GM23338 (cell line): ENCODE measurements at regions not wholly inside any gene's neighbourhood (a gene's known extent, or its start where the extent isn't known, plus 50 kb on each side); places are given as distances from the start of the nearest gene placed in this dataset.

Experiments used
- CREB1 ChIP-seq: fragments of 250-450 bp; sonication (Bioruptor Pico); IDR thresholded peaks from 2 replicates; pipeline ENCODE4 v1.5.0; 2020; ENCODE audit warnings: low read depth, mild to moderate bottlenecking, moderate library complexity
- EZH2 ChIP-seq: fragments of 200-600 bp; sonication (generic); IDR thresholded peaks from one replicate; pipeline ENCODE4 v1.8.0; 2017; ENCODE audit warnings: antibody characterized with exemption, mild to moderate bottlenecking, low read depth; ENCODE audit not compliant: unreplicated experiment
- EZH2phosphoT487 ChIP-seq: fragments of 200-600 bp; sonication (generic); IDR thresholded peaks from one replicate; pipeline ENCODE4 v1.8.1; 2018; ENCODE audit warnings: antibody characterized with exemption; ENCODE audit not compliant: unreplicated experiment
- JUNB ChIP-seq: IDR thresholded peaks from one replicate; pipeline ENCODE4 v1.6.1; 2016; ENCODE audit warnings: antibody characterized with exemption; ENCODE audit not compliant: unreplicated experiment
- NANOG ChIP-seq: IDR thresholded peaks from 2 replicates; pipeline ENCODE4 v1.6.1; 2016; ENCODE audit warnings: antibody characterized with exemption, borderline replicate concordance
- POLR2AphosphoS5 ChIP-seq: IDR thresholded peaks from 2 replicates; pipeline ENCODE4 v1.6.1; 2016; ENCODE audit warnings: antibody characterized with exemption, low read depth
- STAT1 ChIP-seq: IDR thresholded peaks from one replicate; pipeline ENCODE4 v1.6.1; 2016; ENCODE audit warnings: antibody characterized with exemption; ENCODE audit not compliant: unreplicated experiment
- ZNF114 ChIP-seq: fragments of 250-450 bp; sonication (Bioruptor Pico); IDR thresholded peaks from 2 replicates; pipeline ENCODE4 v1.5.0; 2020; ENCODE audit warnings: mild to moderate bottlenecking, moderate library complexity
- ZNF331 ChIP-seq: fragments of 250-450 bp; sonication (Bioruptor Pico); IDR thresholded peaks from 2 replicates; pipeline ENCODE4 v1.5.0; 2020; ENCODE audit warnings: low read depth, mild to moderate bottlenecking, moderate library complexity
- TF ChIP-seq, protein P1 (sequence below), 2 experiments: fragments of 200-600 bp in 1 of 2; sonication (generic) in 1 of 2; conservative IDR thresholded peaks; 2 replicates each; pipeline versions ENCODE4 v1.5.1 to v1.6.1; 2016 to 2017; ENCODE audit warnings: antibody characterized with exemption in 2 of 2, low read depth in 2 of 2, mild to moderate bottlenecking in 2 of 2, moderate library complexity in 1 of 2
- TF ChIP-seq, protein P2 (sequence below): IDR thresholded peaks from 2 replicates; pipeline ENCODE4 v1.6.1; 2016; ENCODE audit warnings: antibody characterized with exemption
- TF ChIP-seq, protein P3 (sequence below): IDR thresholded peaks from one replicate; pipeline ENCODE4 v1.6.1; 2018; ENCODE audit warnings: antibody characterized with exemption; ENCODE audit not compliant: unreplicated experiment
- TF ChIP-seq, protein P4 (sequence below): fragments of 250-450 bp; sonication (Bioruptor Pico); IDR thresholded peaks from 2 replicates; pipeline ENCODE4 v1.5.0; 2020; ENCODE audit warnings: mild to moderate bottlenecking, moderate library complexity

DNA sequence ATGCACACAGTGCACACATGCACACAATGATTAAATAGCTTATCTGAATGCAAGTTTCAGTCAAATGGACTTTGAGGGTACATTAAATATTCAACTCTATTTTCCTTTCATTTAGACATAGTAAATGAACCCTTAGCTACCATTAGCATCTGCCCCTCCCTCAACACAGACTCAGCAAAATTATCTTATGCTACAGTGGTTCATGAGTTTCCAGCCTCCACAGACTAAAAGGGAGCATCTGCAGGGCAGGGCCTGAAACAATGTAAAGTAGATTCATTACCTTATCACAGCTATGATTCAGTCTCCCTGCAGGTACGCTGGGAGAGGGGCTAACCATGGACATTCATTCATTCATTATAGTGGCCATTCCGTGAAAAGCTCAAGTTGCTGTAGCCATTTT lies 329.1 kb downstream of the VGLL3 start:
- TF ChIP-seq, protein P1, sequence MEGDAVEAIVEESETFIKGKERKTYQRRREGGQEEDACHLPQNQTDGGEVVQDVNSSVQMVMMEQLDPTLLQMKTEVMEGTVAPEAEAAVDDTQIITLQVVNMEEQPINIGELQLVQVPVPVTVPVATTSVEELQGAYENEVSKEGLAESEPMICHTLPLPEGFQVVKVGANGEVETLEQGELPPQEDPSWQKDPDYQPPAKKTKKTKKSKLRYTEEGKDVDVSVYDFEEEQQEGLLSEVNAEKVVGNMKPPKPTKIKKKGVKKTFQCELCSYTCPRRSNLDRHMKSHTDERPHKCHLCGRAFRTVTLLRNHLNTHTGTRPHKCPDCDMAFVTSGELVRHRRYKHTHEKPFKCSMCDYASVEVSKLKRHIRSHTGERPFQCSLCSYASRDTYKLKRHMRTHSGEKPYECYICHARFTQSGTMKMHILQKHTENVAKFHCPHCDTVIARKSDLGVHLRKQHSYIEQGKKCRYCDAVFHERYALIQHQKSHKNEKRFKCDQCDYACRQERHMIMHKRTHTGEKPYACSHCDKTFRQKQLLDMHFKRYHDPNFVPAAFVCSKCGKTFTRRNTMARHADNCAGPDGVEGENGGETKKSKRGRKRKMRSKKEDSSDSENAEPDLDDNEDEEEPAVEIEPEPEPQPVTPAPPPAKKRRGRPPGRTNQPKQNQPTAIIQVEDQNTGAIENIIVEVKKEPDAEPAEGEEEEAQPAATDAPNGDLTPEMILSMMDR (conservative IDR thresholded peaks at IDR 0.05; ENCODE audit: low read depth in 2 of 2), result no peak
- TF ChIP-seq CREB1 (CRISPR knock-in tag) (no peak), EZH2phosphoT487 (no peak), EZH2 (no peak), POLR2AphosphoS5 (no peak), JUNB (no peak), ZNF331 (CRISPR knock-in tag) (no peak), ZNF114 (CRISPR knock-in tag) (no peak), NANOG (no peak), STAT1 (no peak)
- TF ChIP-seq, protein P2, sequence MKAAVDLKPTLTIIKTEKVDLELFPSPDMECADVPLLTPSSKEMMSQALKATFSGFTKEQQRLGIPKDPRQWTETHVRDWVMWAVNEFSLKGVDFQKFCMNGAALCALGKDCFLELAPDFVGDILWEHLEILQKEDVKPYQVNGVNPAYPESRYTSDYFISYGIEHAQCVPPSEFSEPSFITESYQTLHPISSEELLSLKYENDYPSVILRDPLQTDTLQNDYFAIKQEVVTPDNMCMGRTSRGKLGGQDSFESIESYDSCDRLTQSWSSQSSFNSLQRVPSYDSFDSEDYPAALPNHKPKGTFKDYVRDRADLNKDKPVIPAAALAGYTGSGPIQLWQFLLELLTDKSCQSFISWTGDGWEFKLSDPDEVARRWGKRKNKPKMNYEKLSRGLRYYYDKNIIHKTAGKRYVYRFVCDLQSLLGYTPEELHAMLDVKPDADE, result no peak
- TF ChIP-seq, protein P3, sequence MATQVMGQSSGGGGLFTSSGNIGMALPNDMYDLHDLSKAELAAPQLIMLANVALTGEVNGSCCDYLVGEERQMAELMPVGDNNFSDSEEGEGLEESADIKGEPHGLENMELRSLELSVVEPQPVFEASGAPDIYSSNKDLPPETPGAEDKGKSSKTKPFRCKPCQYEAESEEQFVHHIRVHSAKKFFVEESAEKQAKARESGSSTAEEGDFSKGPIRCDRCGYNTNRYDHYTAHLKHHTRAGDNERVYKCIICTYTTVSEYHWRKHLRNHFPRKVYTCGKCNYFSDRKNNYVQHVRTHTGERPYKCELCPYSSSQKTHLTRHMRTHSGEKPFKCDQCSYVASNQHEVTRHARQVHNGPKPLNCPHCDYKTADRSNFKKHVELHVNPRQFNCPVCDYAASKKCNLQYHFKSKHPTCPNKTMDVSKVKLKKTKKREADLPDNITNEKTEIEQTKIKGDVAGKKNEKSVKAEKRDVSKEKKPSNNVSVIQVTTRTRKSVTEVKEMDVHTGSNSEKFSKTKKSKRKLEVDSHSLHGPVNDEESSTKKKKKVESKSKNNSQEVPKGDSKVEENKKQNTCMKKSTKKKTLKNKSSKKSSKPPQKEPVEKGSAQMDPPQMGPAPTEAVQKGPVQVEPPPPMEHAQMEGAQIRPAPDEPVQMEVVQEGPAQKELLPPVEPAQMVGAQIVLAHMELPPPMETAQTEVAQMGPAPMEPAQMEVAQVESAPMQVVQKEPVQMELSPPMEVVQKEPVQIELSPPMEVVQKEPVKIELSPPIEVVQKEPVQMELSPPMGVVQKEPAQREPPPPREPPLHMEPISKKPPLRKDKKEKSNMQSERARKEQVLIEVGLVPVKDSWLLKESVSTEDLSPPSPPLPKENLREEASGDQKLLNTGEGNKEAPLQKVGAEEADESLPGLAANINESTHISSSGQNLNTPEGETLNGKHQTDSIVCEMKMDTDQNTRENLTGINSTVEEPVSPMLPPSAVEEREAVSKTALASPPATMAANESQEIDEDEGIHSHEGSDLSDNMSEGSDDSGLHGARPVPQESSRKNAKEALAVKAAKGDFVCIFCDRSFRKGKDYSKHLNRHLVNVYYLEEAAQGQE, result no peak
- TF ChIP-seq, protein P4, sequence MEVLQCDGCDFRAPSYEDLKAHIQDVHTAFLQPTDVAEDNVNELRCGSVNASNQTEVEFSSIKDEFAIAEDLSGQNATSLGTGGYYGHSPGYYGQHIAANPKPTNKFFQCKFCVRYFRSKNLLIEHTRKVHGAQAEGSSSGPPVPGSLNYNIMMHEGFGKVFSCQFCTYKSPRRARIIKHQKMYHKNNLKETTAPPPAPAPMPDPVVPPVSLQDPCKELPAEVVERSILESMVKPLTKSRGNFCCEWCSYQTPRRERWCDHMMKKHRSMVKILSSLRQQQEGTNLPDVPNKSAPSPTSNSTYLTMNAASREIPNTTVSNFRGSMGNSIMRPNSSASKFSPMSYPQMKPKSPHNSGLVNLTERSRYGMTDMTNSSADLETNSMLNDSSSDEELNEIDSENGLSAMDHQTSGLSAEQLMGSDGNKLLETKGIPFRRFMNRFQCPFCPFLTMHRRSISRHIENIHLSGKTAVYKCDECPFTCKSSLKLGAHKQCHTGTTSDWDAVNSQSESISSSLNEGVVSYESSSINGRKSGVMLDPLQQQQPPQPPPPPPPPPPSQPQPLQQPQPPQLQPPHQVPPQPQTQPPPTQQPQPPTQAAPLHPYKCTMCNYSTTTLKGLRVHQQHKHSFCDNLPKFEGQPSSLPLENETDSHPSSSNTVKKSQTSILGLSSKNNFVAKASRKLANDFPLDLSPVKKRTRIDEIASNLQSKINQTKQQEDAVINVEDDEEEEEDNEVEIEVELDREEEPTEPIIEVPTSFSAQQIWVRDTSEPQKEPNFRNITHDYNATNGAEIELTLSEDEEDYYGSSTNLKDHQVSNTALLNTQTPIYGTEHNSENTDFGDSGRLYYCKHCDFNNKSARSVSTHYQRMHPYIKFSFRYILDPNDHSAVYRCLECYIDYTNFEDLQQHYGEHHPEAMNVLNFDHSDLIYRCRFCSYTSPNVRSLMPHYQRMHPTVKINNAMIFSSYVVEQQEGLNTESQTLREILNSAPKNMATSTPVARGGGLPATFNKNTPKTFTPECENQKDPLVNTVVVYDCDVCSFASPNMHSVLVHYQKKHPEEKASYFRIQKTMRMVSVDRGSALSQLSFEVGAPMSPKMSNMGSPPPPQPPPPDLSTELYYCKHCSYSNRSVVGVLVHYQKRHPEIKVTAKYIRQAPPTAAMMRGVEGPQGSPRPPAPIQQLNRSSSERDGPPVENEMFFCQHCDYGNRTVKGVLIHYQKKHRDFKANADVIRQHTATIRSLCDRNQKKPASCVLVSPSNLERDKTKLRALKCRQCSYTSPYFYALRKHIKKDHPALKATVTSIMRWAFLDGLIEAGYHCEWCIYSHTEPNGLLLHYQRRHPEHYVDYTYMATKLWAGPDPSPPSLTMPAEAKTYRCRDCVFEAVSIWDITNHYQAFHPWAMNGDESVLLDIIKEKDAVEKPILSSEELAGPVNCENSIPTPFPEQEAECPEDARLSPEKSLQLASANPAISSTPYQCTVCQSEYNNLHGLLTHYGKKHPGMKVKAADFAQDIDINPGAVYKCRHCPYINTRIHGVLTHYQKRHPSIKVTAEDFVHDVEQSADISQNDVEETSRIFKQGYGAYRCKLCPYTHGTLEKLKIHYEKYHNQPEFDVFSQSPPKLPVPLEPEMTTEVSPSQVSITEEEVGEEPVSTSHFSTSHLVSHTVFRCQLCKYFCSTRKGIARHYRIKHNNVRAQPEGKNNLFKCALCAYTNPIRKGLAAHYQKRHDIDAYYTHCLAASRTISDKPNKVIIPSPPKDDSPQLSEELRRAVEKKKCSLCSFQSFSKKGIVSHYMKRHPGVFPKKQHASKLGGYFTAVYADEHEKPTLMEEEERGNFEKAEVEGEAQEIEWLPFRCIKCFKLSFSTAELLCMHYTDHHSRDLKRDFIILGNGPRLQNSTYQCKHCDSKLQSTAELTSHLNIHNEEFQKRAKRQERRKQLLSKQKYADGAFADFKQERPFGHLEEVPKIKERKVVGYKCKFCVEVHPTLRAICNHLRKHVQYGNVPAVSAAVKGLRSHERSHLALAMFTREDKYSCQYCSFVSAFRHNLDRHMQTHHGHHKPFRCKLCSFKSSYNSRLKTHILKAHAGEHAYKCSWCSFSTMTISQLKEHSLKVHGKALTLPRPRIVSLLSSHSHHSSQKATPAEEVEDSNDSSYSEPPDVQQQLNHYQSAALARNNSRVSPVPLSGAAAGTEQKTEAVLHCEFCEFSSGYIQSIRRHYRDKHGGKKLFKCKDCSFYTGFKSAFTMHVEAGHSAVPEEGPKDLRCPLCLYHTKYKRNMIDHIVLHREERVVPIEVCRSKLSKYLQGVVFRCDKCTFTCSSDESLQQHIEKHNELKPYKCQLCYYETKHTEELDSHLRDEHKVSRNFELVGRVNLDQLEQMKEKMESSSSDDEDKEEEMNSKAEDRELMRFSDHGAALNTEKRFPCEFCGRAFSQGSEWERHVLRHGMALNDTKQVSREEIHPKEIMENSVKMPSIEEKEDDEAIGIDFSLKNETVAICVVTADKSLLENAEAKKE (CRISPR knock-in tag), result no peak
